ENCODE measurements at regions not wholly inside any gene's neighbourhood (a gene's known extent, or its start where the extent isn't known, plus 50 kb on each side); places are given as distances from the start of the nearest gene placed in this dataset.

- TF ChIP-seq POLR2A (IDR thresholded peaks at IDR 0.05; ENCODE audit: low read depth, low read length) (no peak), USF2 (IDR thresholded peaks at IDR 0.05; ENCODE audit: low read depth, low read length) (no peak), CTCF (conservative IDR thresholded peaks at IDR 0.05; ENCODE audit: low read depth, low read length) (no peak), RFX5 (IDR thresholded peaks at IDR 0.05; ENCODE audit: low read depth, low read length) (no peak), CEBPB (IDR thresholded peaks at IDR 0.05; ENCODE audit: low read depth, low read length) (no peak), MXI1 (IDR thresholded peaks at IDR 0.05; ENCODE audit: borderline replicate concordance, low read depth, low read length) (no peak), BHLHE40 (IDR thresholded peaks at IDR 0.05; ENCODE audit: low read depth, low read length) (no peak), RCOR1 (IDR thresholded peaks at IDR 0.05; ENCODE audit: insufficient replicate concordance, low read length) (no peak)
Observed at GRCh38 chr4:38415682-38416081, 248.3 kb upstream of the KLF3 start.

Measured in IMR-90 (cell line).